ENCODE measurements at regions not wholly inside any gene's neighbourhood (a gene's known extent, or its start where the extent isn't known, plus 50 kb on each side); places are given as distances from the start of the nearest gene placed in this dataset.

DNA sequence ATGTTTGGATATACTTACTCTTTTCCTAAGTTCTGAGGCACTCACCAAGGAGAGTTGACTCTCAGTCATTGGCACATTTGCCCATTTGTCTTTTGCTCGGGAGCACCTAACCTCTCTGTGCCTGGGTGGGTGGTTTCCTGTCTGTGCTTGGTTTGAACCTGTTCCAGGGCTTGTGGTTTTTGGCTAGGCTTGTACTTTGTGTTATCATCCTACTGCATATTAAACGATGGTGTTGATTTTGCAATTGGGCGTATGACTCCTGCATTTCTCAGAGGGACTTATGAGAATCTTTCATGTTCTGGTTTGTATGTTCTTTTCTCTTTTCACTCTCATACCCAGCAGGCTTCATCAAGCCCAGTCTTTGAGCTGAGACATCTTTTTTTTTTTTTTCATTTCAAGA, 161.7 kb downstream of the BTC start:
- Histone ChIP-seq H3K4me3 (ENCODE audit: low read depth, low read length) (no peak overlapping the region), H3K4me1 (ENCODE audit: control insufficient read depth, insufficient read depth, low read length) (0 out of 2 replicates have a peak, but pooled peaks cover 5% of the 10 kb centered on the region), H3K9me3 (ENCODE audit: control insufficient read depth, insufficient read depth, low read depth, low read length) (no peaks in the 10 kb centered on the region), H3K27ac (ENCODE audit: extremely low read depth, low read depth, low read length) (no peak overlapping the region), H3K36me3 (ENCODE audit: control insufficient read depth in 2 of 2, insufficient read depth in 1 of 2, low read length in 2 of 2) (no peaks in the 10 kb centered on the region)
- POLR2A ChIA-PET = no interaction called here
- TF ChIP-seq EGR2 (tag by site-specific recombination; IDR thresholded peaks at IDR 0.05; ENCODE audit: low read depth) (peak; percentile 38; the same call in 1 of the 2 replicates), ZNF660 (tag by site-specific recombination; IDR thresholded peaks at IDR 0.05) (no peak), ZNF768 (tag by site-specific recombination; IDR thresholded peaks at IDR 0.05) (0 out of 2 replicates have a peak, but pooled peaks have one; percentile 61), FEZF1 (tag by site-specific recombination; IDR thresholded peaks at IDR 0.05) (peak; percentile 62), OSR2 (tag by site-specific recombination; IDR thresholded peaks at IDR 0.05) (peak; percentile 85), KLF1 (tag by site-specific recombination; IDR thresholded peaks at IDR 0.05) (peak; percentile 59), ZFHX2 (tag by site-specific recombination; conservative IDR thresholded peaks at IDR 0.05) (peak; percentile 55; the same call in 1 of the 2 replicates)
- TF ChIP-seq, protein P1, sequence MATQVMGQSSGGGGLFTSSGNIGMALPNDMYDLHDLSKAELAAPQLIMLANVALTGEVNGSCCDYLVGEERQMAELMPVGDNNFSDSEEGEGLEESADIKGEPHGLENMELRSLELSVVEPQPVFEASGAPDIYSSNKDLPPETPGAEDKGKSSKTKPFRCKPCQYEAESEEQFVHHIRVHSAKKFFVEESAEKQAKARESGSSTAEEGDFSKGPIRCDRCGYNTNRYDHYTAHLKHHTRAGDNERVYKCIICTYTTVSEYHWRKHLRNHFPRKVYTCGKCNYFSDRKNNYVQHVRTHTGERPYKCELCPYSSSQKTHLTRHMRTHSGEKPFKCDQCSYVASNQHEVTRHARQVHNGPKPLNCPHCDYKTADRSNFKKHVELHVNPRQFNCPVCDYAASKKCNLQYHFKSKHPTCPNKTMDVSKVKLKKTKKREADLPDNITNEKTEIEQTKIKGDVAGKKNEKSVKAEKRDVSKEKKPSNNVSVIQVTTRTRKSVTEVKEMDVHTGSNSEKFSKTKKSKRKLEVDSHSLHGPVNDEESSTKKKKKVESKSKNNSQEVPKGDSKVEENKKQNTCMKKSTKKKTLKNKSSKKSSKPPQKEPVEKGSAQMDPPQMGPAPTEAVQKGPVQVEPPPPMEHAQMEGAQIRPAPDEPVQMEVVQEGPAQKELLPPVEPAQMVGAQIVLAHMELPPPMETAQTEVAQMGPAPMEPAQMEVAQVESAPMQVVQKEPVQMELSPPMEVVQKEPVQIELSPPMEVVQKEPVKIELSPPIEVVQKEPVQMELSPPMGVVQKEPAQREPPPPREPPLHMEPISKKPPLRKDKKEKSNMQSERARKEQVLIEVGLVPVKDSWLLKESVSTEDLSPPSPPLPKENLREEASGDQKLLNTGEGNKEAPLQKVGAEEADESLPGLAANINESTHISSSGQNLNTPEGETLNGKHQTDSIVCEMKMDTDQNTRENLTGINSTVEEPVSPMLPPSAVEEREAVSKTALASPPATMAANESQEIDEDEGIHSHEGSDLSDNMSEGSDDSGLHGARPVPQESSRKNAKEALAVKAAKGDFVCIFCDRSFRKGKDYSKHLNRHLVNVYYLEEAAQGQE (tag by site-specific recombination; IDR thresholded peaks at IDR 0.05) = no peak
- TF ChIP-seq, protein P2, sequence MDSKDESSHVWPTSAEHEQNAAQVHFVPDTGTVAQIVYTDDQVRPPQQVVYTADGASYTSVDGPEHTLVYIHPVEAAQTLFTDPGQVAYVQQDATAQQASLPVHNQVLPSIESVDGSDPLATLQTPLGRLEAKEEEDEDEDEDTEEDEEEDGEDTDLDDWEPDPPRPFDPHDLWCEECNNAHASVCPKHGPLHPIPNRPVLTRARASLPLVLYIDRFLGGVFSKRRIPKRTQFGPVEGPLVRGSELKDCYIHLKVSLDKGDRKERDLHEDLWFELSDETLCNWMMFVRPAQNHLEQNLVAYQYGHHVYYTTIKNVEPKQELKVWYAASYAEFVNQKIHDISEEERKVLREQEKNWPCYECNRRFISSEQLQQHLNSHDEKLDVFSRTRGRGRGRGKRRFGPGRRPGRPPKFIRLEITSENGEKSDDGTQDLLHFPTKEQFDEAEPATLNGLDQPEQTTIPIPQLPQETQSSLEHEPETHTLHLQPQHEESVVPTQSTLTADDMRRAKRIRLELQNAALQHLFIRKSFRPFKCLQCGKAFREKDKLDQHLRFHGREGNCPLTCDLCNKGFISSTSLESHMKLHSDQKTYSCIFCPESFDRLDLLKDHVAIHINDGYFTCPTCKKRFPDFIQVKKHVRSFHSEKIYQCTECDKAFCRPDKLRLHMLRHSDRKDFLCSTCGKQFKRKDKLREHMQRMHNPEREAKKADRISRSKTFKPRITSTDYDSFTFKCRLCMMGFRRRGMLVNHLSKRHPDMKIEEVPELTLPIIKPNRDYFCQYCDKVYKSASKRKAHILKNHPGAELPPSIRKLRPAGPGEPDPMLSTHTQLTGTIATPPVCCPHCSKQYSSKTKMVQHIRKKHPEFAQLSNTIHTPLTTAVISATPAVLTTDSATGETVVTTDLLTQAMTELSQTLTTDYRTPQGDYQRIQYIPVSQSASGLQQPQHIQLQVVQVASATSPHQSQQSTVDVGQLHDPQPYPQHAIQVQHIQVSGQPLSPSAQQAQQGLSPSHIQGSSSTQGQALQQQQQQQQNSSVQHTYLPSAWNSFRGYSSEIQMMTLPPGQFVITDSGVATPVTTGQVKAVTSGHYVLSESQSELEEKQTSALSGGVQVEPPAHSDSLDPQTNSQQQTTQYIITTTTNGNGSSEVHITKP (tag by site-specific recombination; IDR thresholded peaks at IDR 0.05) = peak; percentile 82
- CTCF ChIA-PET = no interaction called here

DNA sequence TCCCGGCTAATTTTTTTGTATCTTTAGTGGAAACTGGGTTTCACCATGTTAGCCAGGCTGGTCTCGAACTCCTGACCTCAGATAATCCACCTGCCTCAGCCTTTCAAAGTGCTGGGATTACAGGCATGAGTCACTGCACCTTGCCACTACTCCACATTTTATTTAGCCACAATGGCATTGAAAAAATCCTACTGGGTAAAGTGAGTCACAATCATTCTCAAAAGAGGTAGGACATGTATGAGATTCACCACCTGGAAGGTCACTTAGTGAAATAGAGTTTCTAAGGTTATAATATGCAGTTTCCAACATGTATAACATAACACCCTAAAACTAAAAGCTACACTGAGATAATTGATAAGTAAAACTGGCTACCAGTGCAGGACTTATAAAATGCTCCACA, 159.2 kb downstream of the BTC start:
- CTCF ChIA-PET = interaction anchor here (0.6 kb wide), 1 partner anchor 274 kb away, joined by 3 read pairs; no protein-coding TSS in a partner anchor
- Histone ChIP-seq H3K9me3 (ENCODE audit: control insufficient read depth, insufficient read depth, low read depth, low read length) (no peaks in the 10 kb centered on the region), H3K36me3 (ENCODE audit: control insufficient read depth in 2 of 2, insufficient read depth in 1 of 2, low read length in 2 of 2) (no peaks in the 10 kb centered on the region), H3K27ac (ENCODE audit: extremely low read depth, low read depth, low read length) (no peak overlapping the region), H3K4me1 (ENCODE audit: control insufficient read depth, insufficient read depth, low read length) (0 out of 2 replicates have a peak, but pooled peaks cover 5% of the 10 kb centered on the region), H3K4me3 (ENCODE audit: low read depth, low read length) (no peak overlapping the region)
- POLR2A ChIA-PET = no interaction called here
- TF ChIP-seq ZNF558 (tag by site-specific recombination; IDR thresholded peaks at IDR 0.05) = no peak
- TF ChIP-seq ZNF248 (tag by site-specific recombination; IDR thresholded peaks at IDR 0.05) = no peak
- no peak for TF ChIP-seq ZNF211 (tag by site-specific recombination; IDR thresholded peaks at IDR 0.05; ENCODE audit: low read depth)
- TF ChIP-seq, protein P3, sequence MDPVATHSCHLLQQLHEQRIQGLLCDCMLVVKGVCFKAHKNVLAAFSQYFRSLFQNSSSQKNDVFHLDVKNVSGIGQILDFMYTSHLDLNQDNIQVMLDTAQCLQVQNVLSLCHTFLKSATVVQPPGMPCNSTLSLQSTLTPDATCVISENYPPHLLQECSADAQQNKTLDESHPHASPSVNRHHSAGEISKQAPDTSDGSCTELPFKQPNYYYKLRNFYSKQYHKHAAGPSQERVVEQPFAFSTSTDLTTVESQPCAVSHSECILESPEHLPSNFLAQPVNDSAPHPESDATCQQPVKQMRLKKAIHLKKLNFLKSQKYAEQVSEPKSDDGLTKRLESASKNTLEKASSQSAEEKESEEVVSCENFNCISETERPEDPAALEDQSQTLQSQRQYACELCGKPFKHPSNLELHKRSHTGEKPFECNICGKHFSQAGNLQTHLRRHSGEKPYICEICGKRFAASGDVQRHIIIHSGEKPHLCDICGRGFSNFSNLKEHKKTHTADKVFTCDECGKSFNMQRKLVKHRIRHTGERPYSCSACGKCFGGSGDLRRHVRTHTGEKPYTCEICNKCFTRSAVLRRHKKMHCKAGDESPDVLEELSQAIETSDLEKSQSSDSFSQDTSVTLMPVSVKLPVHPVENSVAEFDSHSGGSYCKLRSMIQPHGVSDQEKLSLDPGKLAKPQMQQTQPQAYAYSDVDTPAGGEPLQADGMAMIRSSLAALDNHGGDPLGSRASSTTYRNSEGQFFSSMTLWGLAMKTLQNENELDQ (tag by site-specific recombination; IDR thresholded peaks at IDR 0.05; ENCODE audit: low read depth) = no peak
- no peak for TF ChIP-seq ZNF629 (tag by site-specific recombination; IDR thresholded peaks at IDR 0.05)
- TF ChIP-seq ZNF776 (tag by site-specific recombination; IDR thresholded peaks at IDR 0.05; ENCODE audit: borderline replicate concordance) = no peak
- TF ChIP-seq, protein P4, sequence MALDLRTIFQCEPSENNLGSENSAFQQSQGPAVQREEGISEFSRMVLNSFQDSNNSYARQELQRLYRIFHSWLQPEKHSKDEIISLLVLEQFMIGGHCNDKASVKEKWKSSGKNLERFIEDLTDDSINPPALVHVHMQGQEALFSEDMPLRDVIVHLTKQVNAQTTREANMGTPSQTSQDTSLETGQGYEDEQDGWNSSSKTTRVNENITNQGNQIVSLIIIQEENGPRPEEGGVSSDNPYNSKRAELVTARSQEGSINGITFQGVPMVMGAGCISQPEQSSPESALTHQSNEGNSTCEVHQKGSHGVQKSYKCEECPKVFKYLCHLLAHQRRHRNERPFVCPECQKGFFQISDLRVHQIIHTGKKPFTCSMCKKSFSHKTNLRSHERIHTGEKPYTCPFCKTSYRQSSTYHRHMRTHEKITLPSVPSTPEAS (tag by site-specific recombination; IDR thresholded peaks at IDR 0.05) = no peak
- TF ChIP-seq, protein P5, sequence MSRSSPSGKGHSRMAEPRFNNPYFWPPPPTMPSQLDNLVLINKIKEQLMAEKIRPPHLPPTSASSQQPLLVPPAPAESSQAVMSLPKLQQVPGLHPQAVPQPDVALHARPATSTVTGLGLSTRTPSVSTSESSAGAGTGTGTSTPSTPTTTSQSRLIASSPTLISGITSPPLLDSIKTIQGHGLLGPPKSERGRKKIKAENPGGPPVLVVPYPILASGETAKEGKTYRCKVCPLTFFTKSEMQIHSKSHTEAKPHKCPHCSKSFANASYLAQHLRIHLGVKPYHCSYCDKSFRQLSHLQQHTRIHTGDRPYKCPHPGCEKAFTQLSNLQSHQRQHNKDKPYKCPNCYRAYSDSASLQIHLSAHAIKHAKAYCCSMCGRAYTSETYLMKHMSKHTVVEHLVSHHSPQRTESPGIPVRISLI (tag by site-specific recombination; IDR thresholded peaks at IDR 0.05) = no peak
- no peak for TF ChIP-seq OVOL3 (tag by site-specific recombination; IDR thresholded peaks at IDR 0.05)
- no peak for TF ChIP-seq ZNF132 (tag by site-specific recombination; IDR thresholded peaks at IDR 0.05; ENCODE audit: borderline replicate concordance)
- no peak for TF ChIP-seq ZNF311 (tag by site-specific recombination; IDR thresholded peaks at IDR 0.05; ENCODE audit: borderline replicate concordance)
- TF ChIP-seq ZNF324 (tag by site-specific recombination; IDR thresholded peaks at IDR 0.05) = no peak
